ENCODE measurements at regions not wholly inside any gene's neighbourhood (a gene's known extent, or its start where the extent isn't known, plus 50 kb on each side); places are given as distances from the start of the nearest gene placed in this dataset.

DNA sequence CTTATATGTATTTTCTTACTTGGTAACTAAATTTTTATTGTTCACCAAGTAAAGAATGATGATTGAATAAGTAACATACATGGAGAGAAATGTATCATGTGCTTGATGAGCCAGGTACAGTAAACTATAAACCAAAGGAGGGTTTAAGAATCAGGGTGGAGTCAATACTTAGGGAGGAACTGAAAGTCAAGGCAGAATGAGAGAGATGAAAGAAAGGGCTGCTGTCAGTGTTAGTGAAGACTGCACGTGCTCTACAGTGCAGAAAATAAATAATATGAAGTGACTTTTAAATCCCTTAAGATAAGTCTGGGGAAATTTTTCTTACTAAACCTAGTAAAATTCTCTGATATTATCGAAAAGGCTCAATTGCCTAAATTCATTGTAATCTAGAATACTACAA lies 986.0 kb downstream of the DSC3 start:
- no peak overlapping the region for H3K4me3 Mint-ChIP-seq
- Histone ChIP-seq H2AFZ (replicated peaks) (no peak overlapping the region), H3K4me1 (no peaks in the 10 kb centered on the region), H4K20me1 (ENCODE audit: low read depth) (no peaks in the 10 kb centered on the region), H3K79me2 (ENCODE audit: low read depth) (no peaks in the 10 kb centered on the region), H3K4me3 (no peak overlapping the region), H3K36me3 (no peaks in the 10 kb centered on the region), H3K27me3 (no peaks in the 10 kb centered on the region), H3K9ac (no peak overlapping the region), H3F3A (ENCODE audit: low read depth) (no peaks in the 10 kb centered on the region), H3K27ac (no peak overlapping the region), H3K4me2 (no peak overlapping the region), H3K9me3 (ENCODE audit: low read depth) (no peaks in the 10 kb centered on the region)
- DNase-seq (ENCODE audit: low spot score) = no peak
- H3K27me3 Mint-ChIP-seq (ENCODE audit: insufficient read depth, low read depth) = no peaks in the 10 kb centered on the region
- H3K36me3 Mint-ChIP-seq = no peaks in the 10 kb centered on the region
- no peak for TF ChIP-seq EZH2phosphoT487 (IDR thresholded peaks at IDR 0.05)
- TF ChIP-seq, protein P1, sequence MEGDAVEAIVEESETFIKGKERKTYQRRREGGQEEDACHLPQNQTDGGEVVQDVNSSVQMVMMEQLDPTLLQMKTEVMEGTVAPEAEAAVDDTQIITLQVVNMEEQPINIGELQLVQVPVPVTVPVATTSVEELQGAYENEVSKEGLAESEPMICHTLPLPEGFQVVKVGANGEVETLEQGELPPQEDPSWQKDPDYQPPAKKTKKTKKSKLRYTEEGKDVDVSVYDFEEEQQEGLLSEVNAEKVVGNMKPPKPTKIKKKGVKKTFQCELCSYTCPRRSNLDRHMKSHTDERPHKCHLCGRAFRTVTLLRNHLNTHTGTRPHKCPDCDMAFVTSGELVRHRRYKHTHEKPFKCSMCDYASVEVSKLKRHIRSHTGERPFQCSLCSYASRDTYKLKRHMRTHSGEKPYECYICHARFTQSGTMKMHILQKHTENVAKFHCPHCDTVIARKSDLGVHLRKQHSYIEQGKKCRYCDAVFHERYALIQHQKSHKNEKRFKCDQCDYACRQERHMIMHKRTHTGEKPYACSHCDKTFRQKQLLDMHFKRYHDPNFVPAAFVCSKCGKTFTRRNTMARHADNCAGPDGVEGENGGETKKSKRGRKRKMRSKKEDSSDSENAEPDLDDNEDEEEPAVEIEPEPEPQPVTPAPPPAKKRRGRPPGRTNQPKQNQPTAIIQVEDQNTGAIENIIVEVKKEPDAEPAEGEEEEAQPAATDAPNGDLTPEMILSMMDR (IDR thresholded peaks at IDR 0.05) = no peak
- TF ChIP-seq EZH2 (IDR thresholded peaks at IDR 0.05) = no peak
- H3K9me3 Mint-ChIP-seq = no peaks in the 10 kb centered on the region
- H3K4me1 Mint-ChIP-seq = no peaks in the 10 kb centered on the region
- H3K27ac Mint-ChIP-seq = no peak overlapping the region

DNA sequence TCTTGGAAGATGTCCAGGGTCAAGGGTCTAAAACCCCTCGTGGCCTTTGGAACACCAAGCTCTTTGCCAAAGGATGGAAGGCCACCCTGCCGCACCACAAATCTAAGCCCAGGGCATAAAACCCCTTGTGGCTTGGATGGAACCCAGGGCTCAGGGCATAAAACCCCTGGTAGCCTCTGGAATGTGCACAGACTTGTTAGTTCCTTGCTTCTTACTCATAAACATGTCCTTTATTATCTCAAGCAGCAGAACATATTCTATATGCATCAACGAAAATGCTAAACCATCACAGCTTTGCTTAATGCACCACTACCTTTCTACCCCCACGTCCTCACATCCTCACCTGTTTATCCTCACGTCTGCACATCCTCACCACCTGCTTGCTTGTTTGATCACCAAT lies 998.0 kb downstream of the DSC3 start:
- Mint-ChIP-seq H3K27ac (no peak overlapping the region), H3K27me3 (ENCODE audit: insufficient read depth, low read depth) (peaks cover 2% of the 10 kb centered on the region), H3K36me3 (no peaks in the 10 kb centered on the region), H3K4me1 (no peaks in the 10 kb centered on the region), H3K9me3 (no peaks in the 10 kb centered on the region), H3K4me3 (no peak overlapping the region)
- H3F3A ChIP-seq (ENCODE audit: low read depth) = no peaks in the 10 kb centered on the region
- H3K36me3 ChIP-seq = no peaks in the 10 kb centered on the region
- H4K20me1 ChIP-seq (ENCODE audit: low read depth) = no peaks in the 10 kb centered on the region
- H3K27me3 ChIP-seq = no peaks in the 10 kb centered on the region
- no peaks in the 10 kb centered on the region for H3K4me1 ChIP-seq
- H3K79me2 ChIP-seq (ENCODE audit: low read depth) = no peaks in the 10 kb centered on the region
- no peak overlapping the region for H2AFZ ChIP-seq (replicated peaks)
- no peak overlapping the region for H3K9ac ChIP-seq
- DNase-seq (ENCODE audit: low spot score) = no peak
- H3K9me3 ChIP-seq (ENCODE audit: low read depth) = no peaks in the 10 kb centered on the region
- no peak overlapping the region for H3K4me3 ChIP-seq
- no peak overlapping the region for H3K4me2 ChIP-seq
- H3K27ac ChIP-seq = no peak overlapping the region
- TF ChIP-seq, protein P1 (IDR thresholded peaks at IDR 0.05) = no peak
- TF ChIP-seq EZH2phosphoT487 (IDR thresholded peaks at IDR 0.05) (no peak), EZH2 (IDR thresholded peaks at IDR 0.05) (no peak)

DNA sequence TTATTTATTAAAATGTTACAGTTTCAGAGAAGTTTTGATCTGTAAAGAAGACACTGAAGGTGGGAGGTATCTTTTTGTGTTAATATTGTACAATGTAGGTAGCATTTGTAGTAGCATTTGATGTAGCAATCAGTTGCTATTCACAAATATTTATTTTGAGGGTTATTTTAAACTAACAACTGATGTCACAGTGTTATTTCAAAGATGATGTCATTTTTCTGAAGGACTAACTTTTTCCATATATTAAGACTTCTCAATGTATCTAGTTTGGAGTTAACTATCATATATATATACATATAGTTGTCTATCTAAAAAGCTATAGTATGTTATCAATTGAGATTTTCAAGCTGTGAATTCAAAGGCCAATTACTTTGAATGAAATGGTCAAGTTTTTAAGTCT lies 1003.3 kb downstream of the DSC3 start:
- Histone ChIP-seq H3K4me3 (no peak overlapping the region), H3K4me1 (no peaks in the 10 kb centered on the region), H3K36me3 (no peaks in the 10 kb centered on the region), H3K27me3 (no peaks in the 10 kb centered on the region), H3K4me2 (no peak overlapping the region), H3K79me2 (ENCODE audit: low read depth) (no peaks in the 10 kb centered on the region), H4K20me1 (ENCODE audit: low read depth) (no peaks in the 10 kb centered on the region), H3F3A (ENCODE audit: low read depth) (no peaks in the 10 kb centered on the region), H2AFZ (replicated peaks) (no peak overlapping the region), H3K9ac (no peak overlapping the region), H3K27ac (no peak overlapping the region), H3K9me3 (ENCODE audit: low read depth) (no peaks in the 10 kb centered on the region)
- TF ChIP-seq EZH2phosphoT487 (IDR thresholded peaks at IDR 0.05) = no peak
- TF ChIP-seq, protein P1 (IDR thresholded peaks at IDR 0.05) = no peak
- TF ChIP-seq EZH2 (IDR thresholded peaks at IDR 0.05) = no peak
- DNase-seq (ENCODE audit: low spot score) = no peak
- Mint-ChIP-seq H3K27ac (no peak overlapping the region), H3K4me1 (no peaks in the 10 kb centered on the region), H3K4me3 (no peak overlapping the region), H3K36me3 (no peaks in the 10 kb centered on the region), H3K27me3 (ENCODE audit: insufficient read depth, low read depth) (peaks cover 2% of the 10 kb centered on the region), H3K9me3 (peaks cover 13% of the 10 kb centered on the region)

DNA sequence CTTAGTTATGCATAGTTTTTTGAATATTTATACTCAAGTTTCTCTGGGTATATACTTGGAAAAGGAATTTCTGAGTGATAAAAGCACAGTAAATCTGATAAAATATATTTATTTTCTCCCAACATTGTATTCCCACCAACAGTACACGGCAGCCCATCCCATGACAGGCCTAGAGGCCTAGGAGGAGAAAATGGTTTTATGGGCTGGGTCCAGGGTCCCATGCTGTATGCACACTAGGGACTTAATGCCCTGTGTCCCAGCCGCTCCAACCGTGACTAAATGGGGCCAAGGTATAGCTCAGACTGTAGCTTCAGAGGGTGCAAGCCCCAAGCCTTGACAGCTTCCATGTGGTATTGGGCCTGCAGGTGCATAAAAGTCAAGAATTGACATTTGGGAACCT lies 1007.7 kb downstream of the DSC3 start:
- Histone ChIP-seq H3K4me3 (no peak overlapping the region), H3K27ac (no peak overlapping the region), H3K79me2 (ENCODE audit: low read depth) (no peaks in the 10 kb centered on the region), H3K9ac (no peak overlapping the region), H3K4me1 (no peaks in the 10 kb centered on the region), H3K9me3 (ENCODE audit: low read depth) (no peaks in the 10 kb centered on the region), H3K27me3 (no peaks in the 10 kb centered on the region), H2AFZ (replicated peaks) (no peak overlapping the region), H3K4me2 (no peak overlapping the region), H3K36me3 (no peaks in the 10 kb centered on the region), H4K20me1 (ENCODE audit: low read depth) (no peaks in the 10 kb centered on the region), H3F3A (ENCODE audit: low read depth) (no peaks in the 10 kb centered on the region)
- TF ChIP-seq EZH2phosphoT487 (IDR thresholded peaks at IDR 0.05) (no peak), EZH2 (IDR thresholded peaks at IDR 0.05) (no peak)
- TF ChIP-seq, protein P1 (IDR thresholded peaks at IDR 0.05) = no peak
- no peak overlapping the region for H3K4me3 Mint-ChIP-seq
- H3K4me1 Mint-ChIP-seq = no peaks in the 10 kb centered on the region
- H3K36me3 Mint-ChIP-seq = no peaks in the 10 kb centered on the region
- no peak overlapping the region for H3K27ac Mint-ChIP-seq
- peaks cover 17% of the 10 kb centered on the region for H3K9me3 Mint-ChIP-seq
- peaks cover 2% of the 10 kb centered on the region for H3K27me3 Mint-ChIP-seq (ENCODE audit: insufficient read depth, low read depth)
- DNase-seq (ENCODE audit: low spot score) = no peak
